ENCODE measurements at regions not wholly inside any gene's neighbourhood (a gene's known extent, or its start where the extent isn't known, plus 50 kb on each side); places are given as distances from the start of the nearest gene placed in this dataset.

DNA sequence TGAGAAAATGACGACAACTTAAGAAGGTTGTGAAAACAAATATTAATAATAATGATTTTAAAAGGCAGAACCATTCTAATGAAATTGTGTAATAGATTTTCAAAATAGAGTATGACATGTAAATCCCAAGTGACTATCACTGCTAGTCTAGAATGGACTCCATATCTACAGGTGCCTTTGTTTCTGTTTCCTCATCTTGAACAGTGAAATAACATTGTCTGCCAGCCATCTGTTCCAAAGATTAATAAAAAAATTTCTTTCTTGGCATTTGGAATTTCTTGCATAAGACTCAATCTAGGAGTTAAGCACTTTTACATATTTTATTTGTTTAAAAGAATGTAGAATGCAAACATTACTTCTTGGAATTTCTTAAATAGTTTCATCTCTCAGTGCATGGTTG is 520.1 kb upstream of the ARGLU1 start:
- no peaks in the 10 kb centered on the region for H3K27me3 ChIP-seq (ENCODE audit: insufficient read depth)
- no peak overlapping the region for H2AFZ ChIP-seq (ENCODE audit: low read depth)
- no peaks in the 10 kb centered on the region for H4K20me1 ChIP-seq (ENCODE audit: insufficient read depth)
- WGBS (ENCODE audit: low lambda C conversion rate), result 51% methylated on average over 1 of the region's 1 CpG
- ChIA-PET POLR2A (no interaction called here), CTCF (no interaction called here)
- H3K9me3 ChIP-seq, result no peaks in the 10 kb centered on the region
- H3F3A ChIP-seq (replicated peaks; ENCODE audit: insufficient read depth), result no peaks in the 10 kb centered on the region
- no peaks in the 10 kb centered on the region for H3K79me2 ChIP-seq (ENCODE audit: insufficient read depth)
- no peaks in the 10 kb centered on the region for H3K9me2 ChIP-seq
- H3K4me3 ChIP-seq (ENCODE audit: low read depth in 2 of 2, low read length in 1 of 2), result no peak overlapping the region
- no peak overlapping the region for H3K9ac ChIP-seq
- H3K4me2 ChIP-seq, result no peak overlapping the region
- TF ChIP-seq NFIC (IDR thresholded peaks at IDR 0.05; ENCODE audit: borderline replicate concordance) (no peak), GATA2 (CRISPR knock-in tag; IDR thresholded peaks at IDR 0.05) (no peak), EZH2phosphoT487 (IDR thresholded peaks at IDR 0.05; ENCODE audit: borderline replicate concordance, low read depth) (no peak), GABPA (IDR thresholded peaks at IDR 0.05; ENCODE audit: low read depth) (no peak), TCF12 (IDR thresholded peaks at IDR 0.05) (no peak), JUND (IDR thresholded peaks at IDR 0.05) (no peak), TAF1 (IDR thresholded peaks at IDR 0.05; ENCODE audit: borderline replicate concordance, low read depth, low read length) (no peak), RFX5 (IDR thresholded peaks at IDR 0.05; ENCODE audit: low read length) (no peak), RCOR1 (IDR thresholded peaks at IDR 0.05; ENCODE audit: low read length) (no peak), TEAD4 (IDR thresholded peaks at IDR 0.05; ENCODE audit: borderline replicate concordance, insufficient read depth) (no peak), EP300 (IDR thresholded peaks at IDR 0.05; ENCODE audit: borderline replicate concordance in 1 of 2, low read depth in 1 of 2, low read length in 1 of 2) (no peak), NRF1 (IDR thresholded peaks at IDR 0.05; ENCODE audit: low read depth, low read length) (no peak), FOSL2 (IDR thresholded peaks at IDR 0.05; ENCODE audit: borderline replicate concordance, low read depth) (no peak), RXRA (IDR thresholded peaks at IDR 0.05; ENCODE audit: borderline replicate concordance, low read depth) (no peak), FOXM1 (IDR thresholded peaks at IDR 0.05; ENCODE audit: low read depth) (no peak), MEF2A (IDR thresholded peaks at IDR 0.05; ENCODE audit: borderline replicate concordance, low read depth) (no peak), MXI1 (IDR thresholded peaks at IDR 0.05; ENCODE audit: low read depth, low read length) (no peak)
- TF ChIP-seq, protein P1, sequence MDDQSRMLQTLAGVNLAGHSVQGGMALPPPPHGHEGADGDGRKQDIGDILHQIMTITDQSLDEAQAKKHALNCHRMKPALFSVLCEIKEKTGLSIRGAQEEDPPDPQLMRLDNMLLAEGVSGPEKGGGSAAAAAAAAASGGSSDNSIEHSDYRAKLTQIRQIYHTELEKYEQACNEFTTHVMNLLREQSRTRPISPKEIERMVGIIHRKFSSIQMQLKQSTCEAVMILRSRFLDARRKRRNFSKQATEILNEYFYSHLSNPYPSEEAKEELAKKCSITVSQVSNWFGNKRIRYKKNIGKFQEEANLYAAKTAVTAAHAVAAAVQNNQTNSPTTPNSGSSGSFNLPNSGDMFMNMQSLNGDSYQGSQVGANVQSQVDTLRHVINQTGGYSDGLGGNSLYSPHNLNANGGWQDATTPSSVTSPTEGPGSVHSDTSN (IDR thresholded peaks at IDR 0.05), result no peak
- TF ChIP-seq, protein P2, sequence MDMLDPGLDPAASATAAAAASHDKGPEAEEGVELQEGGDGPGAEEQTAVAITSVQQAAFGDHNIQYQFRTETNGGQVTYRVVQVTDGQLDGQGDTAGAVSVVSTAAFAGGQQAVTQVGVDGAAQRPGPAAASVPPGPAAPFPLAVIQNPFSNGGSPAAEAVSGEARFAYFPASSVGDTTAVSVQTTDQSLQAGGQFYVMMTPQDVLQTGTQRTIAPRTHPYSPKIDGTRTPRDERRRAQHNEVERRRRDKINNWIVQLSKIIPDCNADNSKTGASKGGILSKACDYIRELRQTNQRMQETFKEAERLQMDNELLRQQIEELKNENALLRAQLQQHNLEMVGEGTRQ (IDR thresholded peaks at IDR 0.05; ENCODE audit: borderline replicate concordance, low read depth, low read length), result no peak
- no peak for DNase-seq
- no peaks in the 10 kb centered on the region for H3K36me3 ChIP-seq (replicated peaks in 1 of 2; ENCODE audit: control insufficient read depth in 1 of 2, insufficient read depth in 2 of 2, low read length in 1 of 2)
- no peaks in the 10 kb centered on the region for H3K4me1 ChIP-seq (ENCODE audit: control insufficient read depth in 1 of 2, insufficient read depth in 2 of 2, low read depth in 1 of 2, low read length in 1 of 2)
- H3K27ac ChIP-seq (ENCODE audit: low read depth in 2 of 2, low read length in 1 of 2), result no peak overlapping the region
